Epithelial cell of esophagus (primary cell): ENCODE measurements at regions not wholly inside any gene's neighbourhood (a gene's known extent, or its start where the extent isn't known, plus 50 kb on each side); places are given as distances from the start of the nearest gene placed in this dataset.

ENCODE experiments used
- DNase-seq: peaks from one replicate; pipeline ENCODE4 v3.0.0; 2010; ENCODE audit warnings: low read depth
- H3K4me3 ChIP-seq: 2 replicates; pipeline ENCODE4 v1.5.1; 2011; ENCODE audit warnings: mild to moderate bottlenecking, low read length, control low read depth
- CTCF ChIP-seq: IDR thresholded peaks from 2 replicates; pipeline ENCODE4 v1.5.1; 2011; ENCODE audit warnings: low read depth, mild to moderate bottlenecking, low read length, control low read depth, inconsistent platforms; ENCODE audit not compliant: insufficient read depth; ENCODE audit errors: missing control alignments

- DNase-seq = no peak
- no peak for TF ChIP-seq CTCF
- no peak overlapping the region for H3K4me3 ChIP-seq
Measured at GRCh38 chrX:133468051-133468450, 52.8 kb upstream of the GPC4 start.

- H3K4me3 ChIP-seq = no peak overlapping the region
- TF ChIP-seq CTCF = no peak
- DNase-seq = no peak
Measured at GRCh38 chrX:133465254-133465653, 50.0 kb upstream of the GPC4 start.
